Activated B cell treated with CpG ODN at 0.5 μM for 24 hours (primary cell): ENCODE measurements at regions not wholly inside any gene's neighbourhood (a gene's known extent, or its start where the extent isn't known, plus 50 kb on each side); places are given as distances from the start of the nearest gene placed in this dataset.

Source experiments
- ATAC-seq: fragments of 200-7000 bp; cut with Tn5 transposase; one replicate; pipeline ENCODE4 v1.10.0; 2021; ENCODE audit warnings: low read depth, mild to moderate bottlenecking, moderate library complexity
- CTCF ChIA-PET: fragments of 350-600 bp; sonication (Branson Sonifier 250); formaldehyde crosslinking; loops from one replicate; lab custom pipeline; 2021; ENCODE audit warnings: antibody characterized with exemption; lab: Charles Lee
- POLR2A ChIA-PET: fragments of 350-600 bp; sonication (Branson Sonifier 250); formaldehyde crosslinking; loops from one replicate; lab custom pipeline; 2021; ENCODE audit warnings: antibody characterized with exemption; lab: Charles Lee
- DNase-seq: peaks from one replicate; pipeline ENCODE4 v3.0.0; 2022
- H3K27ac Mint-ChIP-seq: one replicate; pipeline ENCODE4 v1.8.0; 2020; ENCODE audit warnings: mixed read lengths
- H3K27me3 Mint-ChIP-seq: one replicate; pipeline ENCODE4 v1.8.0; 2021; ENCODE audit warnings: mixed read lengths
- H3K36me3 Mint-ChIP-seq: one replicate; pipeline ENCODE4 v1.8.0; 2021; ENCODE audit warnings: low read depth, mixed read lengths
- H3K4me1 Mint-ChIP-seq: one replicate; pipeline ENCODE4 v1.8.0; 2021; ENCODE audit warnings: mixed read lengths
- H3K4me3 Mint-ChIP-seq: one replicate; pipeline ENCODE4 v1.8.0; 2020; ENCODE audit warnings: mild to moderate bottlenecking, mixed read lengths
- H3K9me3 Mint-ChIP-seq: one replicate; pipeline ENCODE4 v1.8.0; 2020; ENCODE audit warnings: mixed read lengths
- CTCF ChIP-seq: fragments of 200-600 bp; IDR thresholded peaks from one replicate; pipeline ENCODE4 v1.8.0; 2022; ENCODE audit warnings: antibody characterized with exemption, mild to moderate bottlenecking
- intact Hi-C: fragments of 100-400 bp; cut with micrococcal nuclease; formaldehyde crosslinking; loops from one replicate; pipeline ENCODE4 v1.15.1; 2024

DNA sequence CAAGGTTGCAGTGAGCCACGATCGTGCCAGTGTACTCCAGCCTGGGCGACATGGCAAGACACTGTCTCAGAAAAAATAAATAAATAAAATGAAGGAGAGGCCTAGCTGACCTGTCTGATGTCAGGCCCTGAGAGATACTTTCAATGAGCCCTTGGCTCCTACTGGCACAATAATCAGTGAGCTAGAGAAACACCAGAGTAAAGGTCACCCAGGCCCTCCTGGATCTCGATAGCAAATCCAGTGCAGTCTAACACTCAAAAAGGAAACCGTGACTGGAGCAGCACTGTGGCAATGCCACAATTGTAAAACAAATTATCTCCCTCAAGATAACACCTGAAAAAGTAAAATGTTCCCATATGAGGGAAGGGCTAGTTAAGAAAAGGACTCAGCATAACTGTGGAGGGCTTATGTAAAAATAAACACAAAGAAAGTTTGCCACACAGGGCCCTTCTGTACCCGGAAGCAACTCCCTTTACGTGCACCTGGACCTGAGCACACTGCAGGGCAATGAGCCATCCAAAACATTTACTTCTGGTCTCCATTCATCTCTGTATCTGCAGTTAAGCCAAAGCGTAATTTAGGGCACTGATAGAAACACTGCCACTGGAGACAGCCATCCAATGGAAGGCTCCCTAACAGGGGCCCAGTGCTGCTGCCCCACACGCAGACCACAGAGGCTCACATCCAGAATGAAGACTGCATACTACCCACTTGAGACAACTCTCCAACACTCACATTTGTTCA is 293.1 kb upstream of the HSFY2 start:
- ChIA-PET CTCF (no interaction called here), POLR2A (no interaction called here)
- DNase-seq (no peak), ATAC-seq (no peak)
- Mint-ChIP-seq H3K9me3 (no peaks in the 10 kb centered on the region), H3K36me3 (no peaks in the 10 kb centered on the region), H3K4me1 (no peaks in the 10 kb centered on the region), H3K27ac (no peak overlapping the region), H3K27me3 (no peaks in the 10 kb centered on the region), H3K4me3 (no peak overlapping the region)
- intact Hi-C loops = no loop called here
- TF ChIP-seq CTCF = no peak

GRCh38 chrY:19065119-19065518 is 291.6 kb upstream of the HSFY2 start:
- Mint-ChIP-seq H3K4me3 (no peak overlapping the region), H3K4me1 (no peaks in the 10 kb centered on the region), H3K27me3 (no peaks in the 10 kb centered on the region), H3K27ac (no peak overlapping the region), H3K9me3 (no peaks in the 10 kb centered on the region), H3K36me3 (no peaks in the 10 kb centered on the region)
- POLR2A ChIA-PET = no interaction called here
- TF ChIP-seq CTCF = no peak
- DNase-seq = no peak
- intact Hi-C loops = no loop called here
- no peak for ATAC-seq
- CTCF ChIA-PET = no interaction called here

DNA sequence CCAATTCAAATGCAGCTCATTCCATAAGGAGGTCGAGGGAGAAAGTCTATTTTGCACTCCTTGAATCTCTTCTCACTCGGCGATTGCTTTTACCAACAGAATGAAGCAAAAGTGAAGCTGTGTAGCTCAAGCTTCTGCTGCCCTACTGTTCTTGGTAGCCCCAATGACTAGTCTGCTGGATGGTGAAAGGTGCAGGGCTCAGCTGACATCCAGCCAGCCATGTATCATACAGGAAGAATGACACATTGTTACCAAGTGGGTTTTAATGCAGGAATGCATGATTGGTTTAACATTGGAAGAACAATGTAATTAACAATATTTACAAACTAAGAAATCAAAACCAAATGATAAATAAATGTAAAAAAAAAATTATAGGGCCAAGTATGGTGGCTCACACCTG is 286.2 kb upstream of the HSFY2 start:
- Mint-ChIP-seq H3K27ac (no peak overlapping the region), H3K36me3 (no peaks in the 10 kb centered on the region), H3K4me1 (no peaks in the 10 kb centered on the region), H3K9me3 (no peaks in the 10 kb centered on the region), H3K4me3 (no peak overlapping the region), H3K27me3 (no peaks in the 10 kb centered on the region)
- TF ChIP-seq CTCF = no peak
- CTCF ChIA-PET = no interaction called here
- POLR2A ChIA-PET = no interaction called here
- no peak for ATAC-seq
- no peak for DNase-seq
- intact Hi-C loops = no loop called here

DNA sequence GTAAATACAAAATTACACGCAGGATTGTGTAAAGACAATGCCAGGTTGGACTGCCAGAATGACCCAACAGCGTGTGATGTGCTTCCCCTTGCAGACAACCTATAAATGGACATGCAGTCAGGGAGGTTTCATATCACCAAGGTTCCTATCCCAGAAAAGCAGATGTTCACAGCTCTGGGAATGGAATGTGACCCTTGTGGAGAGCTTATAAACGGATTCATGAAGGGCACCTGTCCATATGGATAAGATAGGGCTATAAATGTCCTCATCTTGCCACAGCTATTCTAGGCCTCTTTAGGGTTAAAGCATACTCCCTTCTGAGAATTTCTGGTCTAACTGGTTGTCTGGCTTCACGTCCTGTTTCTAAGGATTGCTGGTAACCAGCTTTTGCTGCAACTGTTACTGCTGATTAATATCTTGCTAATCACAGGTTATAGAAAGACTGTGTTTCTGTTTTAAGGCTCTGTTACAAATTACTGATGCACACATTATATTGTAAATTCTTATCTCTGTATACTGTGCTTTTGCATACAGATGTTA is 285.4 kb upstream of the HSFY2 start:
- H3K27ac Mint-ChIP-seq = no peak overlapping the region
- POLR2A ChIA-PET = no interaction called here
- H3K4me1 Mint-ChIP-seq = no peaks in the 10 kb centered on the region
- no peak for TF ChIP-seq CTCF
- H3K4me3 Mint-ChIP-seq = no peak overlapping the region
- H3K9me3 Mint-ChIP-seq = no peaks in the 10 kb centered on the region
- ATAC-seq (no peak), DNase-seq (no peak)
- H3K27me3 Mint-ChIP-seq = no peaks in the 10 kb centered on the region
- H3K36me3 Mint-ChIP-seq = no peaks in the 10 kb centered on the region
- CTCF ChIA-PET = no interaction called here
- intact Hi-C loops = no loop called here

DNA sequence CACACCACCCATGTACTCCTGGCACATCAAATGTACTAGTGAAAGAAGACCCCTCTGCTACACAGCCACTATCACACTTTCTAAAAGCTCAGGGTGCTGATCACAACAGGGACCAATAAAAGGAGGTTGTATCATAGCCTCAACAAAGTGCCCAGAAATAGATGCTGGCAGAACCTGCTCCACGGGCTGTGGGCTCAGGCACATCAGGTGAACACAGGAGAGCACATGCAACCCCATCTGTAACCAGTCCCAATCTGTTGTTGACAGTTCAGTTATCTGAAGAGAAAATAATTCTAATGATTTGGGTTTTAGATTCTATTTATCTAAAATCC is 282.6 kb upstream of the HSFY2 start:
- ATAC-seq (no peak), DNase-seq (no peak)
- H3K27ac Mint-ChIP-seq = no peak overlapping the region
- no peak for TF ChIP-seq CTCF
- H3K4me1 Mint-ChIP-seq = no peaks in the 10 kb centered on the region
- H3K27me3 Mint-ChIP-seq = no peaks in the 10 kb centered on the region
- intact Hi-C loops = no loop called here
- H3K9me3 Mint-ChIP-seq = no peaks in the 10 kb centered on the region
- POLR2A ChIA-PET = no interaction called here
- CTCF ChIA-PET = no interaction called here
- no peaks in the 10 kb centered on the region for H3K36me3 Mint-ChIP-seq
- H3K4me3 Mint-ChIP-seq = no peak overlapping the region
